Rectal smooth muscle tissue (tissue), 1 donor: ENCODE measurements at regions not wholly inside any gene's neighbourhood (a gene's known extent, or its start where the extent isn't known, plus 50 kb on each side); places are given as distances from the start of the nearest gene placed in this dataset.

Experiments used
- H3K27ac ChIP-seq: one replicate; pipeline ENCODE4 v1.7.0; 2013; ENCODE audit warnings: low read depth, low read length, inconsistent platforms
- H3K27me3 ChIP-seq: one replicate; pipeline ENCODE4 v1.7.0; 2013; ENCODE audit warnings: low read length; ENCODE audit not compliant: control insufficient read depth, insufficient read depth
- H3K36me3 ChIP-seq: one replicate; pipeline ENCODE4 v1.7.0; 2013; ENCODE audit warnings: low read length; ENCODE audit not compliant: control insufficient read depth, insufficient read depth
- H3K4me1 ChIP-seq: one replicate; pipeline ENCODE4 v1.7.0; 2013; ENCODE audit warnings: low read length; ENCODE audit not compliant: control insufficient read depth, insufficient read depth
- H3K4me3 ChIP-seq: one replicate; pipeline ENCODE4 v1.7.0; 2013; ENCODE audit warnings: low read length
- H3K9ac ChIP-seq: one replicate; pipeline ENCODE4 v1.7.0; 2013; ENCODE audit warnings: low read length

- H3K36me3 ChIP-seq, result no peaks in the 10 kb centered on the region
- no peak overlapping the region for H3K4me3 ChIP-seq
- H3K9ac ChIP-seq, result no peak overlapping the region
- H3K27ac ChIP-seq, result no peak overlapping the region
- no peaks in the 10 kb centered on the region for H3K27me3 ChIP-seq
- no peaks in the 10 kb centered on the region for H3K4me1 ChIP-seq
Measured at GRCh38 chr10:62738916-62739315, 65.6 kb upstream of the ADO start.

- H3K4me1 ChIP-seq, result no peaks in the 10 kb centered on the region
- no peak overlapping the region for H3K4me3 ChIP-seq
- H3K36me3 ChIP-seq, result no peaks in the 10 kb centered on the region
- no peaks in the 10 kb centered on the region for H3K27me3 ChIP-seq
- H3K27ac ChIP-seq, result no peak overlapping the region
- H3K9ac ChIP-seq, result no peak overlapping the region
Measured at GRCh38 chr10:62740885-62741745, 63.4 kb upstream of the ADO start.

DNA sequence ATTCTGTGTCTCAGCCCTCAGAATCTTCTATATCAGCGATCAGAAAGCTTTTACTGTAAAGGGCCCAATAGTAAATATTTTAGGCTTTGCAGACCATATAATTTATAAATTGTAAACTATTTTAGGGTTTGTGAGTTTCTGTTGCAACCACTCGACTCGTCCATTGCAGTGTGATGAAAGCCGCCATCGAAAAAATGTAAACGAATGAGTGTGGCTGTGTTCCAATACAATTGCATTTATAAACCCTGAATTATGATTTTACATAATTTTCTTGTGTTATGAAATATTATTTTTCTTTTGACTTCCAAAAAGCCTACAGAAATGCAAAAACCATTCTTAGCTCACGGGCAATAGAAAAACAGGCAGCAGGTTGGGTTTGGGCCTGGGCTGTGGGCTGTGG, 62.5 kb upstream of the ADO start:
- no peak overlapping the region for H3K9ac ChIP-seq
- no peaks in the 10 kb centered on the region for H3K36me3 ChIP-seq
- no peaks in the 10 kb centered on the region for H3K27me3 ChIP-seq
- no peaks in the 10 kb centered on the region for H3K4me1 ChIP-seq
- no peak overlapping the region for H3K27ac ChIP-seq
- H3K4me3 ChIP-seq, result no peak overlapping the region

GRCh38 chr10:62742536-62743061, 61.9 kb upstream of the ADO start:
- Histone ChIP-seq H3K27ac (no peak overlapping the region), H3K9ac (no peak overlapping the region), H3K4me1 (no peaks in the 10 kb centered on the region)

GRCh38 chr10:62744136-62744535, 60.4 kb upstream of the ADO start:
- Histone ChIP-seq H3K36me3 (no peaks in the 10 kb centered on the region), H3K4me1 (no peaks in the 10 kb centered on the region), H3K4me3 (no peak overlapping the region), H3K9ac (no peak overlapping the region), H3K27ac (no peak overlapping the region), H3K27me3 (no peaks in the 10 kb centered on the region)

More at GRCh38 chr10:62742536-62743061, 61.9 kb upstream of the ADO start:
- Histone ChIP-seq H3K27me3 (no peaks in the 10 kb centered on the region), H3K4me3 (no peak overlapping the region), H3K36me3 (no peaks in the 10 kb centered on the region)

DNA sequence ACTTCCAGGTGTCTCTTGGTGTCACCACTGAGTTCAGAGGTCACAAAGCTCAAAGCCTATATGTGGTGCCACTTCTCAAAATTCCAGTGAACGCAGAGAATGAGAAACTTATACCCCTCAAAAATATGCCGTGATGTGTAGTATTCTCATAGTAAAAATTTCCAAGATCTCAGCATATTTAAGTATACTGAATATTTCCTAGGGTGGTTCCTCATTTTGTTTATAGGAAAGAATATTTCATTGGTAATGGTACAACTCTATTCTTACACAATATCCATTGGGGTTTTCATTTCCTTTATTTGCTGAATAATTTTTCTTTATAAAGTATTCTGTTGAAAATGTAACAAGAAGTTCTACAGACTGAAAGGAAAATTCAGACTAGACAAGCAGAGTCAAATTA, 58.9 kb upstream of the ADO start:
- no peak overlapping the region for H3K9ac ChIP-seq
- H3K36me3 ChIP-seq, result no peaks in the 10 kb centered on the region
- H3K4me3 ChIP-seq, result no peak overlapping the region
- no peaks in the 10 kb centered on the region for H3K27me3 ChIP-seq
- H3K27ac ChIP-seq, result no peak overlapping the region
- H3K4me1 ChIP-seq, result no peaks in the 10 kb centered on the region

- Histone ChIP-seq H3K4me1 (no peaks in the 10 kb centered on the region), H3K4me3 (no peak overlapping the region), H3K36me3 (no peaks in the 10 kb centered on the region), H3K9ac (no peak overlapping the region), H3K27ac (no peak overlapping the region), H3K27me3 (no peaks in the 10 kb centered on the region)
Measured at GRCh38 chr10:62746951-62747729, 57.4 kb upstream of the ADO start.

DNA sequence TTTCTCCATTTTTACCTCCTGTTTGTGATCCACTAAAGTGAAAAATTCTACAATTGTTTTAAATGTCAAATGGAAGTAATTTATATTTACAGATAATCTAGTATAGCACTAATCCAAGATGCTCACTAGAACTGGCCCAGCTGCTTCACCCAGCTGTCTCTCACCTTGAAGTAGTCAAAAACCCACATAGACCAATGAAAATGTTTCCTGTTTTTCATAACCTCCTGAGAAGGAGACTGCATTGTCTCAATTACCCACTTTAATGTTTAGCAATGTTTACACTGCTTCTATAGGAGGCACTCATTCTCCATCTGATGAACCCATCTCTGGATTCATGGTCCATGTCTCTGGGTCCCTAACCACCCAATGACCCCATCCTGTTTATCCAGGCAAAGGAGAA, 56.1 kb upstream of the ADO start:
- H3K27me3 ChIP-seq, result no peaks in the 10 kb centered on the region
- no peaks in the 10 kb centered on the region for H3K36me3 ChIP-seq
- no peak overlapping the region for H3K4me3 ChIP-seq
- no peak overlapping the region for H3K27ac ChIP-seq
- H3K4me1 ChIP-seq, result no peaks in the 10 kb centered on the region
- no peak overlapping the region for H3K9ac ChIP-seq

DNA sequence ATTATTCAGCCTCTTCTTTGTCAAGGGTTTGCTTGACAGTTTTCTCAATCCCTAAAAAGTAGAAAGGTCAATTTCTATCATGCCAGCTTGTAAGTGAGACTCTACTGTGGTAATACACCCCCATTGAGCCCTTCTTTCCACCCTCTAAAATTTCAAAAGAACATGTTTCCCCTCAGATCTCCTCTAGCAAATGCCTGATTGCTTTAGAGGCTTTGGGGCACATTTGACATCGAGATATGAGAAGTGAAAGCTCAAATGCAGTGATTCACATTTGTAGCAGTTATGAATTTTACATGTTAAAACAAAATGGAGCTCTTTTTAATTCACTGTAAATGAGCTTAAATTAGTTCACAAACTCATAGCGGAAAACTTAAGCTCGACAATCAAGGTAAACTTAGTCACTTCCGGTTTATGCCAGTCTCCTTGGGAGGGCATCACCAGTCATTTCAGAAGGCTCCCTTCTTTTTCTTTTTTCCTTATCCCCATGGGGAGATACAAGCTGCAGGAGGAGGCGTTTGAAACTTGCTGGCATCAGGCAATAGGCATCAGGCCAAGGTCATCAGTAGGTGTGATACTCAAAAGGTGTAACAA, 55.3 kb upstream of the ADO start:
- no peak overlapping the region for H3K9ac ChIP-seq
- no peaks in the 10 kb centered on the region for H3K4me1 ChIP-seq
- no peaks in the 10 kb centered on the region for H3K27me3 ChIP-seq
- no peak overlapping the region for H3K27ac ChIP-seq
- H3K36me3 ChIP-seq, result no peaks in the 10 kb centered on the region
- no peak overlapping the region for H3K4me3 ChIP-seq
